Pancreas (tissue), 10 donors: ENCODE measurements at regions not wholly inside any gene's neighbourhood (a gene's known extent, or its start where the extent isn't known, plus 50 kb on each side); places are given as distances from the start of the nearest gene placed in this dataset.

Experiments used
- ATAC-seq, 4 donors: fragments of 200-7000 bp; cut with Tn5 transposase; one replicate each; pipeline versions ENCODE4 v1.8.0 to v1.9.1; 2020; ENCODE audit warnings: mild to moderate bottlenecking in 4 of 4, moderate library complexity in 4 of 4
- DNase-seq, 6 donors: peaks; one replicate each; pipeline ENCODE4 v3.0.0-alpha.2; 2020
- FAIRE-seq: peaks from 2 replicates; lab custom pipeline; 2012; peaks lifted over from hg19 to GRCh38; lab: Jason Lieb, UNC
- H3K27ac ChIP-seq, 4 donors: fragments of 200-600 bp; sonication (generic); 1 replicate in 3 of 4; 2 replicates in 1 of 4; pipeline versions ENCODE4 v1.5.0 to v1.8.0; 2020
- H3K27me3 ChIP-seq, 4 donors: fragments of 200-600 bp; one replicate each; pipeline ENCODE4 v1.8.0; 2021
- H3K36me3 ChIP-seq, 3 donors: fragments of 200-600 bp; sonication (generic) in 1 of 3; one replicate each; pipeline versions ENCODE4 v1.5.0 to v1.8.0; 2020 to 2021
- H3K4me1 ChIP-seq, 3 donors: fragments of 200-600 bp; one replicate each; pipeline ENCODE4 v1.8.0; 2021
- H3K4me3 ChIP-seq, 4 donors: fragments of 200-600 bp; sonication (generic) in 2 of 4; one replicate each; pipeline versions ENCODE4 v1.5.0 to v1.8.0; 2020 to 2021
- H3K9me3 ChIP-seq, 4 donors: fragments of 200-600 bp; one replicate each; pipeline ENCODE4 v1.8.0; 2021
- CTCF ChIP-seq, 4 donors: fragments of 200-600 bp; sonication (generic) in 3 of 4; IDR thresholded peaks; one replicate each; pipeline versions ENCODE4 v1.5.0 to v1.8.0; 2021; ENCODE audit warnings: antibody characterized with exemption in 4 of 4
- WGBS, 2 donors: extraction: QIAGEN DNeasy Blood & Tissue Kit; methylation state at CpG; one replicate each; pipeline ENCODE4 v1.1.7; 2013; 5-methylcytosine and 5-hydroxymethylcytosine counted together
- intact Hi-C, 3 donors: fragments of 100-400 bp; cut with DNase I; formaldehyde crosslinking; loops; one replicate each; pipeline versions ENCODE4 v1.11.1 to v1.14.2; 2022
- donor health status: healthy with polysubstance abuse.
- donor health status: DM: no; HTN: no; CAD: no; lungs with moderate emphysema.
- donor health status: DM: no; HTN: no; CAD: no.
- donor health status: control.
- donor health status: control.
- donor health status: Bipolar disorder and iron deficiency.
- donor health status: DM: yes; HTN: yes; CAD: no.
- donor health status: DM: no; HTN: no; CAD: no.
- donor health status: DM: no; HTN: no; CAD: no.
- donor health status: DM: yes; HTN: yes; CAD: no.

- 20 to 22% methylated on average over 5 of the region's 5 CpGs for WGBS, 2 donors
Measured at GRCh38 chr5:174401793-174402192, 322.6 kb upstream of the MSX2 start.

GRCh38 chr5:174402222-174402812, 322.1 kb upstream of the MSX2 start:
- Histone ChIP-seq H3K4me3 (no peak overlapping the region), H3K9me3 (no peaks in the 10 kb centered on the region), H3K4me1 (no peaks in the 10 kb centered on the region), H3K36me3 (no peaks in the 10 kb centered on the region), H3K27me3 (peaks cover 0 to 4% (median 0%) of the 10 kb centered on the region in 4 donors), H3K27ac (no peak overlapping the region)
- WGBS, 2 donors, result 22 to 29% methylated on average over 4 of the region's 4 CpGs
- FAIRE-seq, result no peak
- no peak for ATAC-seq
- TF ChIP-seq CTCF (IDR thresholded peaks at IDR 0.05), result no peak
- intact Hi-C loops, result no loop called here
- DNase-seq, result no peak

More at GRCh38 chr5:174401793-174402192, 322.6 kb upstream of the MSX2 start:
- no peaks in the 10 kb centered on the region for H3K4me1 ChIP-seq
- intact Hi-C loops, result no loop called here
- no peaks in the 10 kb centered on the region for H3K9me3 ChIP-seq
- ATAC-seq, result no peak
- no peak overlapping the region for H3K27ac ChIP-seq
- DNase-seq, result no peak
- H3K4me3 ChIP-seq, result no peak overlapping the region
- H3K27me3 ChIP-seq, result peaks cover 0 to under 1% (median 0%) of the 10 kb centered on the region in 4 donors
- FAIRE-seq, result no peak
- TF ChIP-seq CTCF (IDR thresholded peaks at IDR 0.05), result no peak
- no peaks in the 10 kb centered on the region for H3K36me3 ChIP-seq

GRCh38 chr5:174404848-174405247, 319.5 kb upstream of the MSX2 start:
- Histone ChIP-seq H3K9me3 (no peaks in the 10 kb centered on the region), H3K27ac (no peak overlapping the region), H3K36me3 (no peaks in the 10 kb centered on the region), H3K27me3 (peaks cover 0 to 4% (median 0%) of the 10 kb centered on the region in 4 donors), H3K4me1 (no peaks in the 10 kb centered on the region), H3K4me3 (no peak overlapping the region)
- FAIRE-seq, result no peak
- 56 to 61% methylated on average over 5 of the region's 5 CpGs for WGBS, 2 donors
- no peak for TF ChIP-seq CTCF (IDR thresholded peaks at IDR 0.05)
- ATAC-seq, result no peak
- intact Hi-C loops, result no loop called here
- DNase-seq, result no peak

- no peaks in the 10 kb centered on the region for H3K36me3 ChIP-seq
Measured at GRCh38 chr5:174409070-174409469, 315.3 kb upstream of the MSX2 start.

More at GRCh38 chr5:174409070-174409469, 315.3 kb upstream of the MSX2 start:
- no peaks in the 10 kb centered on the region for H3K9me3 ChIP-seq
- no peak overlapping the region for H3K4me3 ChIP-seq
- no peaks in the 10 kb centered on the region for H3K4me1 ChIP-seq
- WGBS, 2 donors, result 59 to 66% methylated on average over 3 of the region's 3 CpGs
- H3K27me3 ChIP-seq, result peaks cover 0 to 4% (median 0%) of the 10 kb centered on the region in 4 donors
- FAIRE-seq (no peak), DNase-seq (no peak), ATAC-seq (no peak)
- intact Hi-C loops, result no loop called here
- no peak overlapping the region for H3K27ac ChIP-seq
- no peak for TF ChIP-seq CTCF (IDR thresholded peaks at IDR 0.05)
